NCI-H774 (cell line): ENCODE measurements at regions not wholly inside any gene's neighbourhood (a gene's known extent, or its start where the extent isn't known, plus 50 kb on each side); places are given as distances from the start of the nearest gene placed in this dataset.
"Not testable (repeated sequence)": the region's sequence is repeated elsewhere in the genome, so short reads cannot be mapped to it uniquely, and the experiment has no call there.

Source experiments
- DNase-seq: peaks from one replicate; lab custom pipeline; 2025; lab: John Stamatoyannopoulos, UW

DNA sequence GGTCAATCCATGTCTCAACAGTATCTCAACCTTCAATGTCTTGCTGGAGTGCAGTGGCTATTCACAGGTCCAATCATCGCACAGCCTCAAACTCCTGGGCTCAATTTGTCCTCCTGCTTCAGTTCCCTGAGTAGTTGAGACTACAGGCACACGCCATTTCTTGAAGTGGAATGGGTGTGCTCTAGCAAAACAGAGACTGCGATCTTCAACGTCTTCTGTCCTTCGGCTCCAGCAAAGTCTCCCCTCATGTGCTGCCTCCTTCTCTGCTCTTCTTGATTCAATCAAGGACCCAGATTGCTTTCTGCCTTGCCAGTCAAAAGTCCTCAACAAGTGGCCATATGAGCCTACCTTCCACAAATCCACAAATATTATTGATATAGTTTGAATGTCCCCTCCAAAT, 466.7 kb upstream of the MIR17HG start:
- DNase-seq, result no peak

DNA sequence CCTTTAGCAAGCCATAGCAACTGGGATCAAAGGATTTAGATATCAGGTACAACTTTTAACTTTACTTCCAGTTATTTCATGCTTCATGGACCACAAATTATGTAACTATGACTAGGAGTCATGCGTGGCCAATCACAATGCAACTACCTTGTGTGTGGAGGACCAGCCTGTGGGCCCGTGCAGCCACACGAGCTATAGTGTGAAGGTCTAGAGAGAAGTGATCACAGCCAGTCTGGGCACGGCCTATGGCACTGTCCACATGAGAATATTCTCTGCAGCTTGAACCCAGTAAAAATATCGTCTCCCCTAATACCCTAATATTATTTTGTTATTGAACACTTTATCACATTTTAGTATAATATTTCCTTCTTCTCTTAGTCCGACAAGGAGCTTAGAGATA, 464.9 kb upstream of the MIR17HG start:
- no peak for DNase-seq

DNA sequence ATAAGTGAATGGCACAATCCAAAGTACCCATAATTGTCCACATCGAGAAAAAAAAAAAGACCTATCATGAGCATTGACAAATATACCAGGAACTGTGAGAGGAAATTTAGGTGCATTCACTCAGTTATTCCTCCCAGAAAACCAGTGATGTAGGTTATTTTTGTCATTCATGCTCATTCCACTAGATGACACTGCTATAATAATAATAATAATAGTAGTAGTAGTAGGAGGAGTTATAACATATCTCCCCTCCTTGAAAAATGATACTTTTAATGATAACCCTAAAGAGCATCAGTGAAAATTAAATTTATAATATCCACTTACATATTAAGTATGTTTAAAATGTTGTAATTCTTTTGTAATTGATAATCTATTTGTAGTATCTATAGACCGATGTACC, 463.9 kb upstream of the MIR17HG start:
- no peak for DNase-seq

DNA sequence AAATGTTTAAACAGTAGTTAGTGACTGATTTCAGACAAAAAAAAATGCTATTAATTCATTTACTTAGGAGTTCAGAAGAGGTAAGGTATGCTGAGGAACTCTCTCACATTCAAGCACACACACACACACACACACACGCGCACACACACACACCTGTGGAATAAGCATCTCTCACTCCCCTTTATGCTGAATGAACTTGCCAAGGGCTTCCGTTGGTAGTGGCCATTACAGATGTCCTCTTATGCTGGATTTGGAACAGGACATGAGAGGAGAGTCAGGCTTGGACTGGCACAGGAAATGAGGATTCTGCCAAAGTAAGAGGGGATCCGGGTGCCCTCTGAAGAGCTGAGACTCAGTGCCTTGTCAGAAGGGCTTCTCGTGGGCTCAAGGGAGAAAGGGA, 463.4 kb upstream of the MIR17HG start:
- no peak for DNase-seq

DNA sequence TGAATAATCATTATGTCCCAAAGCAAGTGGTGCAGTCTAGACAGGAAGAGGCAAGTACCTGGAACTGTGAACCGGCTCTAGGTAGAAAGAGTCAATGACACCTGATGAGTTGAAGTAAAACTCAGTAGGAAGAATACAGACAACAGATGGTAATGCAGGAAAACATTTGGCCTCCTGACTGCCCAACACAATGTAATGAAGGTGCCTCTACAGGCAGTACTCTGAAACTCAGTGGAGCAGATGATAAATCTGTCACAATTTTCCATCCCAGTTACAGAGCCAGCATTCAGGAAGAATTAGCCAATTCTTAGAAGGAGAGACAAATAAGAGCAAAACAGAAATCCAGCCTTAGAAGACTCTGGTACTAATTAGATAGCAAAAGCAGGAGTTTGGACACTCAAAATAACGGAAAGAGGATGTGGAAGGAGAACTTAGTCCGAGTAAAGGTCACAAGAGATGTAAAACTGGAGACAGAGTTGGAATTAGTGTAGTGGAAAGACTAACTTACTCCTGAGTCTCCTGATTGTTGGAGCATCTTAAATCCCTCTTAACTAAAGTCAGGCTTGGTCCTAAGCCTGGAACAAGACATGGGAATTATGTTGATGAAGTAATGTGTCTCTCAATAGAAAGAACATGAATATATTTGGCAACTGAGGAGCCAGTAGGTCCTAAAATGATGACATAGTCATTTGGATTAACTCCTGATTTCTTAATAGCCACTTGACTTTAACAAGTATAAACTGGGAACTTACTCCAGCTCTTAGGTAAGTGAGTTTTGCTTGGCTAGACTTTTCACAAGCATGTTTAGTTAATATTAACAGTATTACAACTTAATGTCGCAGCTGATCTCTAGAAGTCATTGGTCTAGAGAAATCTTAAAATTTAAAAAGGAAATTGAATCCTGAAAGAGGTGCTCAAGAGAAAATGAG, 457.3 kb upstream of the MIR17HG start:
- DNase-seq, result no peak

DNA sequence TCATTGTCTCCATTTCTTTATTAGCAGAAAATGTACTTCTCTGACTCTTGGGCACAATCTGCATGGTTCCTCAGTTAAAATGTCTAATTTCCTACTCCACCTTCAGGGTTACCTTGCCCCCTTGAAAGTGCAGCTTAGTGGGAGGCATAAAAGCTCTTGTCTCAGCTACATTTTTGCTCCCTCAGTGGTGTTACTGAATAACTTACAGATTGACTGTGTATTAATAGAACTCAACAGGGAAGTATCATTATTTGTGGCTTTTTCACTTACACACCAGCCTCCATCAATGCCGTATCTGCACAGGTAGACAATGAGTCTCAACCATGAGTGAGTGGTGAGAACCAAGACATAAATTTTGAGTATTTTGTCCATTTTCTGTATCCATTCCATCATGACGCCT, 456.2 kb upstream of the MIR17HG start:
- no peak for DNase-seq

DNA sequence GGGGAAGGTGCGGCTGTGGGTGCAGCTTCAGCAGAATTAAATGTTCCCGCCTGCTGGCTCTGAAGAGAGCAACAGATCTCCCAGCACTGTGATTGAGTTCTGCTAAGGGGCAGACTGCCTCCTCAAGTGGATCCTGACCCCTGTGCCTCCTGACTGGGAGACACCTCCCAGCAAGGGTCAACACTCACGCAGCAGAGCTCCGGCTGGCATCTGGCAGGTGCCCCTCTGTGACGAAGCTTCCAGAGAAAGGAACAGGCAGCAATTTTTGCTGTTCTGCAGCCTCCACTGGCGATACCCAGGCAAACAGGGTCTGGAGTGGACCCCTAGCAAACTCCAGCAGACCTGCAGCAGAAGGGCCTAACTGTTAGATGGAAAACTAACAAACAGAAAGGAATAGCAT, 454.3 kb upstream of the MIR17HG start:
- not testable (repeated sequence) for DNase-seq

DNA sequence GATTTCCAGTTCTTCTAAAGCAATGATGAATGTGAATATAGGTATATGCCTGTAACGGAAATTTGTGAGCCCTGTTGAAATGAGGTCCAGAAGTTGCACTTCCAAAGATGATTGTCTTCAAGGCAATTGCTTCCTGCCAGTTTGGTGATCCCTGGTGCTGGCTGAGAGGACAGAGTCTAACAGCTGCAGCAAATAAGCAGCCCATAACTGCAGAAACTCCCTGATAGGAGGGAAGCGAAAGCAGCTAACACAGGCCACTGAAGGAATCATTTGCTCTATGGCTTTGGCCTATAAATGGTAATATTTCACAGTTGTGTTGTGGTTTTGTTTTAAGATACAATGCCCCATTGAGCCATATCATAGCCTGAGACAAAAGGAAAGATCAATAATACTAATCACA, 451.5 kb upstream of the MIR17HG start:
- no peak for DNase-seq

DNA sequence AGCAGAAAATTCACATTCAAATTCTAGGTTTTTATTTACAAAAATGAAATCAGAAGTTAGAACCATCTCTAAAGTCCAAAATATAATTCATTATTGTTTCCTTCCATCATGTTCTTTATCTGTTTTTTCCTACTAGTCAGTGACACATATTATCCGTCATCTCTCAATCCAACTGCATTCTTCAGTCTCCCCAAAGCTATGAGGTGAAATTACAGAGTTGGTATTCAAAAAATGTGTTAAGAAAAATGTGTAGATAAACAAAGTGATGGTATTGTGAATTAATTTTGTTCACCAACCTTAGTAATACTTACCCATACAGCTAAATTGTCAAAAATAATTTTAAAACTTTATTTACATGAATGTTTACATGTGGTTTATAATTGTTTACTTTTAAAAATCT, 448.7 kb upstream of the MIR17HG start:
- DNase-seq, result no peak

DNA sequence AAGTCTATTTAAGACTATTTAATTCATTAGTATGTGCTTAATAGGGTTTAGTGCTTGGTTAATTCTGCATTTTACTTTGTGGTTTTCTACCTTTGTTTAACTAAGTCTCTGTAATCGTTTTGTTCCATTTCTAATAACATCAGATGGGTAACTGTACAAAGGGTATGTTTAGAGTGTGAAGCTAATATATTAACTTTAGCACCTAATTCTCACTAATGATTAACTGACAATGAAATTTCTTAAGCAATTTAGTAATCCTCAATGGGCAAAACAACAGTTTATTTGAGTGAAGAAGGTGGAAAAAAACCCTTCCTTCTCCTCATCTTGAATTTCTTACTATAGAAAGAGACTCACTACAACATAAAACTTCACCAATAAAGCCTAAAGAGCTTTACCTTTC, 448.1 kb upstream of the MIR17HG start:
- no peak for DNase-seq

DNA sequence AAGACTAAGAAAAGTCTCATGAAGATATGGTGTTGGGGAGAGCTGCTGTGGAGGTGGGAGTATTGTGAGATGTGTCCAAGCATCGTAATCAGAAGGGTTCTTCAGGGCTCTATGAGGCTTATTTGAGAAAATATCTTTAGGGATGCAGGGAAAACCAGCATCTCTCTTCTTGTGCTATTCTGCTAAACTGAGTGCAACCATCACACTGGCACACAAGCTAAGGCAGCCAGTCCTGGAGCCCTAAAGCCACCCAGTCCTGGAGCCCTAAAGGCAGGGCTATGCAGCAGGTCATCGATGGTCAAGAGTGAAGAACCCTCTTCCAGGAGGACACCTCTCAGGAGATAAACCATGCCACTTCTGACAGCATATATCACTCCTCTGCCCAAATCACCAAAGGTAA, 445.2 kb upstream of the MIR17HG start:
- no peak for DNase-seq

DNA sequence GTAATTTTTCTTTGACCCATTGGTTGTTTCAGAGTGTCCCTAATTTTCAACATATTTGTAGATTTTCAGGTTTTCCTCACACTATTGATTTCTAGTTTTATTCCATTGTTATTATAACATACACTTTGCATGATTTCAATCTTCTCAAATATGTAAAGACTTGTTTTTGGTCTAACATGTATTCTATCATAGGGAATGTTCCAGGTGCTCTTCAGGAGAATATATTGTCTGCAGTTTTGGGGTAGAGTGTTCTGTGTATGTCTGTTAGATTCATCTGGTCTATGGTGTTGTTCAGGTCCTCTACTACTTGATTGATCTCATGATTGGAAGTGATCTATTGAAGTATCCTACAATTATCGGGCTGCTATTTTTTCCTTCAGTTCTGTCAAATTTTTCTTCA, 440.9 kb upstream of the MIR17HG start:
- DNase-seq, result no peak

DNA sequence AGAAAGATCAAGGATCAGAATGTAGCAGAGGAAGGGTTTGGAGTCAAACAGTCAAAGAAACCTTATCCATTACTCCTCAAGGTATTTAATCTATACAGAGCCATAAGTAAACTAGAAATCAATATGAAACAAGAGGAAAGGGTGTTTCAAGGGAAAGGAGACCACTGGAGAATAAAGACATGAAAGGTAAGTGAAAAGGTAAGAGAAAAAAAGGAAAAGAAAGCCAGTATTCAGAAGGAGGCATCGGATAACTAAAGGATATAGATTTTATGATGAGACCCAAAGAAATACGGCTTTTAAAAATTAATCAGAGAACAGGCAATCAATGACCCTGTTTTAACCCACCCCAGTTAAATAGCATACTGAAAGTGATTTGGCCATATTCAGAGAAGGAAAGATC, 438.7 kb upstream of the MIR17HG start:
- DNase-seq, result no peak

DNA sequence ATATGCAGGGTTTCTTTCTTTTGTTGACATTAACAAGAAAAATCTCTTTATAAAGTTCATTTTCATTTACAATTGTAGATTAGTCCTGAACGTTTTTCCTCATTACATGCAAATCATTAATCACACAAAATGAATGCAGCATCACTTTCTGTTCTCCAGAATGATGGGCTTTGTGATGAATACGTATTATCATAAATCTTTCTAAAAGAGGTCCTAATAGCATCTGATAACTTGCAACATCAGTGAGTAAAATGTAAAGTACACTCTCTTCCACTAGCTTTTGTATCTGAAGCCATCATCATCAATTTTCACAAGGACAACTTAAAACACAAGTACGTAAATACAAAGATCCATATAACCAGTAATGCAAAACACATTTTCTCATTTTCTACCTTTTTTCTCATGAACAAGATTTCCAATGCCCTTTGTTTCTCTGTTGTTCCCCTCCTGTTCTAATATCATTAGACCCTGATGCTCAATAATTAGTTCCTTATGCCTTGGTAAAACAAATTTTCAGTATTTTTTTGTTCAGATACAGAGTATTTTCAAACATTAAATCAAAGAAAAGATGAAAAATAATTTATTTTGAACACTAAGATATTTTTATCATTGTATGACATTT, 437.4 kb upstream of the MIR17HG start:
- no peak for DNase-seq

DNA sequence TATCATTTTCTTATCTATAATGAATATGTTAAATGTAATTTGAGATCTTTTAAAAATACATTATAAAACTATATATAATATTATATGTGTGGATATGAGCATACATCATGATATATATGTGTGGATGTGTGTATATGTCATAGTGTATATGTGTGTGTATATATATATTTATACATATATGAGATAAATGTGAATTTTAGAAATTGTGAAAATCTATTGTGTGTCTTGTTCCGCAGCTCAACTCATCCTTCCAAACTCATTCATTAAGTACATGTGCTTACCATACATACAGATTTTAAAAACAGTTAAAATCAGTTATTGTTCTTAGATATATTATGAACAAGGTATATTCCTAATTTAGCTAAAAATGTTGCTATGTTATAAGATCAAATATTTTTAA, 435.2 kb upstream of the MIR17HG start:
- DNase-seq, result no peak

DNA sequence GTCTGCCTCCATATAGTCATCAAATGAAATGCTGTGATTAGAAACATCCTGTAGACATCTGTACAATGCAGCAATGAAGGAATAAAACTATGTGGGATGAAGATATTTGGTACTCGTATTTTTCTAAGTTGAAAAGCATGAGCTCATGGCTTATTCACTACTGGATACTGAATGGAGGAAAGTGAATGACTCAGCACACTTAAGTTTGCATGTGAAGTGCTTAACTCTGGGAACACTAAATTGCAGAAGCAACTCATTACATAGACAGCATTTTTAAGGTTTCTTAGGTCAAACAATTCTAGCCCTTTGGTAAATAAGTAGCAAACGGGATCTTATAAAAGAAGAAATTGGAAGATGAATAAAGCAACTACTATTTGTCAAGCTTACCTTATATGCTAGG, 429.0 kb upstream of the MIR17HG start:
- DNase-seq, result no peak

DNA sequence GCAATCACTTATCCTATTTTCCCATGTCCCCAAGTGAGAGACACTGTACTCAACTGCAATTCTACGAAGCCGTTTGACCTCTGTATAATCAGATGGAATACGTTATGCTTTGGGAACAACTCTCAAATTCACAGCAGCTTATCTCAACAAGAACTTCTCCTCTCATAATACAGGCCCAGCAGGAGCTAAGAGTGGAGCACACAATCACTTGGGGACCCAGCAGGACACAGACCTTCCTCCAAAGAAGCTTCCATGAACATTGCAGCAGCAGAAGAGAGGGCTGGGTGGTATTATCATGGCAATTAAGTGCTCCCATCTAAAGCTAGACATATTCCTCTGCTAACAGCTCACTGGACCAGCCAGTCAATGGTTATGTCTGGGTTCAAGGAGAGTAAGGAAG, 428.3 kb upstream of the MIR17HG start:
- no peak for DNase-seq

DNA sequence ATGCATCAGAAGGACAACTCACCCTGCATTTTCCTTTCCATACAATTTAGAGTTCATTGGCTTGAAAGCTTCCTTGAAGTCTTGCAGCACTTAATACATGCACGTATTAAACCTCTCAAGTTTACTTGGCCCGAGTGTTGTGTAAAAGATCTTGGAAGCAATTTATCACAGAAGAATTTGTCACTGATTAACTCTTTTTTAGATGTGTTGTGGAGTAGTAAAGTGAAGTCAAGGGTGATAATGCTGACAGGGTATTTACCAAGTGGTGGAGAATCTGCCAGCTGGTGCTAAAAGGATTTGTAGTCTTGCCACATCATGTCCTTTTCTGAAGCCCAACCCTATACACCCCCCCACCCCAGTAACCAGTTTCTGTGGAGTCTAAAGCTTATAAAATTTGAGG, 421.0 kb upstream of the MIR17HG start:
- no peak for DNase-seq

DNA sequence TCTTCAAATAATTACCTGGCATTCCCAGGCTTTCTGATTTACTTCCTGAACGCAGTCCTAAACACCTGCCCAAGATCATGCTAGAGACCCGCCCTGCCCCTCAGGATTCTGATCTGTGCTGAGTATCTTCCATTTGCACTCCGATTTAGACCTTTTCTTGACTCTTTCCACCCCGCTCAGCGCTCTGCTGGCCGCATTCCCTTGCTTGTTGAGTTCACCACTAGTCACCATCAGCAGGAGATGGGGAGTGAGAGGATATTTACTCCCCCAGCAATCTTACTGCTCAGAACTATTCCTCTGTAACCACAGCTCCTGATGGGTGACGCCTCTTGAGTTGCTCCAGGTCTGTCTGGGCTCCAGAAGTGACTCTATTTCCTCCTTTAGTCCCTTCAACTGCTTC, 419.4 kb upstream of the MIR17HG start:
- DNase-seq, result no peak

DNA sequence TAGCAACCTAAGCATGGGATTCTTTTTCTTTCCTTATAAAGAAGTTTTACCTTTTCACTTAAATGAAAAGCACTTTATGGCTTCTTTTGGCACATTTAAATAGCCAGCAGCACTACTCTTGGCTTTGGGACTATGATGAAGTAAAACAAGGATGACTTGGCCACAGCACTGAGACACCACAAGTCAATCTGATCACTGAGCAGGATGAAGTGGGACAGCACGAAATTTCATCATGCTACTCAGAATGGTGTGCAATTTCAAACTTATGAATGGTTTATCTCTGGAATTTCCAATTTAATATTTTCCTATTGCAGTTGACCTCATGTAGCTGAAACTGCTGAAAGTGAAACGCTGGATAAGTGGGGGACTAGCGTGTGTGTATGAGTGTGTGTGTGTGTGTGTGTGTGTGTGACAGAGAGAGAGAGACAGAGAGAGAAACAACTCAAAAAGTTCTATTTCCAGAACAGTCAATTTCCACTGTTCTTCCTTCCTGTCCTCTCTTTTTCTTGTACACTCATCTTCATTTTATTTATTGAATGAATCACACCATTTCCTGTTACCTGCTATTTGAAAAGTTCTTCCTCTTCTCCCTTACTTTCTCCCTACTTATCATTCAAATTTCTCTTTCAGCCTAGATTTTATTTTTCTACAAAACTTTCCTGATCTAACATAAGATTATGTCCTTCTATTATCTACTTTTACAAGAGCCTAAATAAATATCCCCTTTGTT, 414.2 kb upstream of the MIR17HG start:
- DNase-seq, result no peak

DNA sequence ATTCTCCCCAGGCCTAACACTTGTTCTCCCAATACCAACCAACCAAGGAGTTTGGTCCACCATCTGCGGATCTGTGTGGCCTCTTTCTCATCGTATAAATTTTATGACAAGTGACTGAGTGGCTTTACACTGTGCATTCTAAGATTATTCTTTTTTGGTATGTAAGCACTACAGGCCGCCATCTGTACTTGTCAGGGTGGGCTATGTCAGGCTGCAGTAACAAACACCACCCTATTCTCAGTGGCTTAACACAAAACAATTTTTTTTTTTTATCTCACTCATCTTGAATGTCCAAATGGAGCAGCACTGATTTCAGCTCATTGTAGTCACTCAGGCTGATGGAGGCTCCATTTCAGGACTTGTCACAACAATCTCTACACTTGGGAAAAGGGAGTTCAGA, 412.7 kb upstream of the MIR17HG start:
- no peak for DNase-seq

DNA sequence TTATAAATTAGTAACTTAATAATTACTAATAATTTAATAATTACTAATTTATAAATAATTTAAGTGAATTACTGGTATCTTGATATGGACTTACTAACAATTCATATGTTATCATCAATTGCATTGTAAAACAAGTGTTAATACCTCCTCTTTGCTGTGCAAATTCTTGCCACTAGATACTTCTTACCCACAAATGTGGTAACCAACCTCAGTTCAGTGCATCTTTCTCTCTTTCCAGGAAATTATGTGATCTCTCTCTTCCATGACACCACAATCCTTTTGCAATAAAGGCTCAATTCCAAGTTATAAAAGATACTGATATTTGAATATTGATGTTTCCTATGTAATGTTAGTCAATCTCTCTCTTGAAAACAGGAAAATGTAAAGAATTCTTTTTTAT, 408.6 kb upstream of the MIR17HG start:
- no peak for DNase-seq

DNA sequence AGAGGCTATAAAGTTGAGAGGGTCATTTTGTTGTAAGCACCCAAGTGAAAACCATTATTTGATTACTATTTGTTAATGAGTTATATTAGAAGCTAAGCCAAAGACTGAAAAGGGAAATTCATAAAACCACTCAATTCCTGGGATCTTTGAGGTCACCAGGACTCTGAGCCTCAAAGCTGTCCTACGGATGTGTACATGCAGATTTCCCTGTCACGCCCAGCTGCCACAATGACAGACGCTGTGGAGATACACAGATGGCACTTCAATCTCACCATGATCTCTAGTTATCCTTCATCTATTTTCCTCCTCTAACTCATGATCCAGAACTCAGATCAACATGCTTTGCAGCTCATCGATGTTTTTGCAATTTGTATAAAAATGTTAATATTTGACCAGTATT, 403.5 kb upstream of the MIR17HG start:
- no peak for DNase-seq
